K562 (cell line): ENCODE measurements at regions not wholly inside any gene's neighbourhood (a gene's known extent, or its start where the extent isn't known, plus 50 kb on each side); places are given as distances from the start of the nearest gene placed in this dataset.

Experiments used
- ATAC-seq: fragments of 200-7000 bp; cut with Tn5 transposase; 3 replicates; pipeline ENCODE4 v1.9.1; 2020; ENCODE audit warnings: moderate library complexity
- BruUV-seq: library from RNA; stranded (reverse); fragments of 400-500 nt; replicated peaks from 2 replicates; lab custom pipeline; 2021; lab: Mats Ljungman, UMichigan
- CTCF ChIA-PET: fragments of 300-600 bp; formaldehyde crosslinking; extraction: SDS; loops from one replicate; lab custom pipeline; 2021; ENCODE audit warnings: low intra/inter-chr PET ratio; lab: Yijun Ruan, JAX
- POLR2A ChIA-PET: fragments of 300-600, 350-650 bp; sonication (Branson Sonifier 250); formaldehyde crosslinking; extraction: SDS; loops from one replicate; lab custom pipeline; 2021; ENCODE audit warnings: antibody characterized with exemption, inconsistent platforms; lab: Yijun Ruan, JAX
- DNase-seq, 4 experiments: peaks; one replicate each; pipeline versions ENCODE4 v3.0.0 to v3.0.0-alpha.2; 2011 to 2018; ENCODE audit warnings: low spot score in 3 of 4, mixed read lengths in 3 of 4; ENCODE audit errors: extremely low read depth in 1 of 4
- FAIRE-seq: peaks from 2 replicates; lab custom pipeline; 2011; peaks lifted over from hg19 to GRCh38; lab: Jason Lieb, UNC
- H2AFZ ChIP-seq: 2 replicates; pipeline ENCODE4 v1.6.0; 2011; ENCODE audit warnings: low read depth, low read length, control low read depth, inconsistent platforms
- H3K27ac ChIP-seq: fragments of 200-600 bp; 3 replicates; pipeline ENCODE4 v1.8.0; 2011; ENCODE audit warnings: low read depth, mild to moderate bottlenecking, control low read depth, inconsistent platforms, low read length, moderate library complexity, mixed read lengths; ENCODE audit errors: extremely low read depth
- H3K27me3 ChIP-seq, 2 experiments: fragments of 300-600 bp in 1 of 2; 2 replicates in 1 of 2; 3 replicates in 1 of 2; pipeline versions ENCODE4 v1.6.0 to v1.8.0; 2011; ENCODE audit warnings: inconsistent platforms in 2 of 2, low read length in 2 of 2, mild to moderate bottlenecking in 1 of 2, mixed read lengths in 1 of 2, moderate library complexity in 1 of 2; ENCODE audit not compliant: control insufficient read depth in 2 of 2, insufficient read depth in 2 of 2
- H3K36me3 ChIP-seq: fragments of 300-600 bp; 3 replicates; pipeline ENCODE4 v1.8.0; 2011; ENCODE audit warnings: mild to moderate bottlenecking, low read length, inconsistent platforms; ENCODE audit not compliant: control insufficient read depth, insufficient read depth
- H3K4me1 ChIP-seq, 2 experiments: fragments of 200-600 bp in 1 of 2; replicated peaks in 1 of 2; 2 replicates in 1 of 2; 3 replicates in 1 of 2; pipeline versions ENCODE4 v1.5.1 to v1.8.0; 2011; ENCODE audit warnings: inconsistent platforms in 2 of 2, low read length in 2 of 2, mild to moderate bottlenecking in 1 of 2, mixed read lengths in 1 of 2, moderate library complexity in 1 of 2; ENCODE audit not compliant: control insufficient read depth in 2 of 2, insufficient read depth in 2 of 2
- H3K4me2 ChIP-seq: 2 replicates; pipeline ENCODE4 v1.6.1; 2011; ENCODE audit warnings: low read length, control low read depth, inconsistent platforms, mixed read lengths; ENCODE audit not compliant: insufficient read depth
- H3K4me3 ChIP-seq: fragments of 200-600 bp; sonication (generic), shearing (Covaris generic); 2 replicates; pipeline ENCODE4 v1.5.1; 2016; ENCODE audit warnings: control low read depth, inconsistent platforms
- H3K79me2 ChIP-seq: fragments of 200-600 bp; 3 replicates; pipeline ENCODE4 v1.8.0; 2011; ENCODE audit warnings: low read length, inconsistent platforms; ENCODE audit not compliant: control insufficient read depth, insufficient read depth
- H3K9ac ChIP-seq, 2 experiments: 2 replicates each; pipeline versions ENCODE4 v1.6.0 to v1.6.1; 2011; ENCODE audit warnings: low read depth in 2 of 2, low read length in 2 of 2, control low read depth in 1 of 2, inconsistent platforms in 1 of 2, mild to moderate bottlenecking in 1 of 2, mixed read lengths in 1 of 2; ENCODE audit not compliant: insufficient read depth in 1 of 2
- H3K9me1 ChIP-seq: one replicate; pipeline ENCODE4 v1.6.0; 2011; ENCODE audit warnings: inconsistent platforms, mild to moderate bottlenecking, low read length, moderate library complexity; ENCODE audit not compliant: control insufficient read depth, insufficient read depth
- H3K9me3 ChIP-seq: replicated peaks from 2 replicates; pipeline ENCODE4 v1.5.1; 2011; ENCODE audit warnings: low read depth, low read length, inconsistent platforms; ENCODE audit not compliant: control insufficient read depth, insufficient read depth
- H4K20me1 ChIP-seq: replicated peaks from 2 replicates; pipeline ENCODE4 v1.6.1; 2011; ENCODE audit warnings: low read length, inconsistent platforms, mixed read lengths; ENCODE audit not compliant: control insufficient read depth, insufficient read depth
- ARID1B ChIP-seq: fragments of 450-650 bp; IDR thresholded peaks from 2 replicates; pipeline ENCODE4 v1.6.1; 2016; ENCODE audit warnings: antibody characterized with exemption, mild to moderate bottlenecking, inconsistent platforms
- BACH1 ChIP-seq: fragments of 200-800 bp; sonication (Bioruptor generic); IDR thresholded peaks from 2 replicates; pipeline ENCODE4 v1.6.1; 2016; ENCODE audit warnings: missing genetic modification characterization, missing compliant biosample characterization
- BCLAF1 ChIP-seq, 2 experiments: fragments of 450-650 bp in 1 of 2; IDR thresholded peaks; 2 replicates each; pipeline ENCODE4 v1.6.1; 2011 to 2017; ENCODE audit warnings: low read depth in 2 of 2, antibody characterized with exemption in 1 of 2, borderline replicate concordance in 1 of 2, low read length in 1 of 2, mild to moderate bottlenecking in 1 of 2, mixed read lengths in 1 of 2; ENCODE audit not compliant: control insufficient read depth in 1 of 2
- CREM ChIP-seq: IDR thresholded peaks from 2 replicates; pipeline ENCODE4 v1.6.1; 2014; ENCODE audit warnings: antibody characterized with exemption, low read depth
- EP300 ChIP-seq: IDR thresholded peaks from 2 replicates; pipeline ENCODE4 v1.6.1; 2012; ENCODE audit warnings: low read length, improper control_type of control experiment
- FOXM1 ChIP-seq, 2 experiments: fragments of 450-650 bp in 1 of 2; sonication (generic) in 1 of 2; formaldehyde crosslinking in 1 of 2; IDR thresholded peaks; 2 replicates each; pipeline versions ENCODE4 v1.6.1 to v1.9.0; 2017 to 2022; ENCODE audit warnings: low read depth in 2 of 2, mild to moderate bottlenecking in 2 of 2, missing genetic modification reagents in 1 of 2, moderate library complexity in 1 of 2
- HMBOX1 ChIP-seq: sonication (generic); IDR thresholded peaks from 2 replicates; pipeline ENCODE4 v1.6.1; 2016
- HNRNPUL1 ChIP-seq: fragments of 200-400 bp; formaldehyde crosslinking; IDR thresholded peaks from 2 replicates; pipeline ENCODE4 v1.6.1; 2017; ENCODE audit warnings: low read length
- KDM1A ChIP-seq, 2 experiments: fragments of 450-650 bp; IDR thresholded peaks; 2 replicates each; pipeline ENCODE4 v1.6.1; 2016; ENCODE audit warnings: mild to moderate bottlenecking in 2 of 2
- KLF10 ChIP-seq: fragments of 250-450 bp; sonication (Bioruptor Pico); IDR thresholded peaks from 2 replicates; pipeline ENCODE4 v1.6.1; 2021; ENCODE audit warnings: matching md5 sums
- MCM3 ChIP-seq: fragments of 450-650 bp; IDR thresholded peaks from 2 replicates; pipeline ENCODE4 v1.6.1; 2016
- MTA2 ChIP-seq: fragments of 450-650 bp; IDR thresholded peaks from 2 replicates; pipeline ENCODE4 v1.6.1; 2016; ENCODE audit warnings: low read depth
- NCOA2 ChIP-seq, 2 experiments: fragments of 450-650 bp; IDR thresholded peaks; 2 replicates each; pipeline ENCODE4 v1.6.1; 2018; ENCODE audit warnings: mild to moderate bottlenecking in 2 of 2, moderate library complexity in 1 of 2; ENCODE audit not compliant: partially characterized antibody in 2 of 2
- NFIC ChIP-seq: fragments of 450-650 bp; IDR thresholded peaks from 2 replicates; pipeline ENCODE4 v1.6.1; 2017; ENCODE audit warnings: mild to moderate bottlenecking, inconsistent platforms
- STAT5A ChIP-seq: IDR thresholded peaks from 2 replicates; pipeline ENCODE4 v1.6.1; 2012; ENCODE audit warnings: low read length, inconsistent platforms, borderline replicate concordance
- TAL1 ChIP-seq: fragments of 450-650 bp; IDR thresholded peaks from 2 replicates; pipeline ENCODE4 v1.6.1; 2016; ENCODE audit warnings: mild to moderate bottlenecking
- TBP ChIP-seq: optimal IDR thresholded peaks from 2 replicates; pipeline ENCODE3; 2011; ENCODE audit warnings: low read depth, low read length, improper control_type of control experiment
- XRCC3 ChIP-seq: fragments of 450-650 bp; IDR thresholded peaks from 2 replicates; pipeline ENCODE4 v1.6.1; 2017; ENCODE audit warnings: mild to moderate bottlenecking, moderate library complexity
- ZNF277 ChIP-seq: fragments of 250-450 bp; sonication (Bioruptor Pico); IDR thresholded peaks from 2 replicates; pipeline ENCODE4 v1.8.0; 2022; ENCODE audit warnings: inconsistent platforms, mild to moderate bottlenecking, moderate library complexity, borderline replicate concordance
- ZSCAN32 ChIP-seq: fragments of 450-650 bp; formaldehyde crosslinking; IDR thresholded peaks from 2 replicates; pipeline ENCODE4 v1.4.0; 2020; ENCODE audit warnings: mild to moderate bottlenecking, moderate library complexity
- WGBS: fragments of 100-300 bp; shearing (Covaris generic); methylation state at CpG from one replicate; pipeline ENCODE4 v1.1.6; 2016; ENCODE audit warnings: low coverage, mixed read lengths; ENCODE audit not compliant: insufficient coverage; ENCODE audit errors: missing lambda C conversion rate; 5-methylcytosine and 5-hydroxymethylcytosine counted together
- in situ Hi-C: fragments of 300-500 bp; cut with MboI; formaldehyde crosslinking; loops from 4 replicates; pipeline ENCODE4 v1.15.0; 2018; ENCODE audit warnings: inconsistent platforms, mixed read lengths
- intact Hi-C: fragments of 100-400 bp; cut with micrococcal nuclease; formaldehyde crosslinking; loops from 2 replicates; pipeline ENCODE4 v1.14.2; 2022

GRCh38 chr2:156797832-156798231 is 361.7 kb downstream of the GPD2 start:
- 0% methylated on average over 2 of the region's 2 CpGs for WGBS
- ChIA-PET POLR2A (no interaction called here), CTCF (no interaction called here)
- Histone ChIP-seq H2AFZ (no peak overlapping the region; the same call in 1 of the 2 replicates), H3K27me3 (no peaks in the 10 kb centered on the region), H3K9me1 (no peaks in the 10 kb centered on the region), H3K4me2 (no peak overlapping the region), H3K36me3 (no peaks in the 10 kb centered on the region), H3K79me2 (no peaks in the 10 kb centered on the region), H3K4me1 (no peaks in the 10 kb centered on the region), H3K9ac (no peak overlapping the region), H3K4me3 (no peak overlapping the region), H4K20me1 (no peaks in the 10 kb centered on the region), H3K27ac (no peak overlapping the region), H3K9me3 (no peaks in the 10 kb centered on the region)
- BruUV-seq, result no TSS peak
- in situ Hi-C loops (no loop called here), intact Hi-C loops (no loop called here)
- DNase-seq, result peak in 2 of 4 experiments; percentile 56 to 65
- peak; percentile 49 for FAIRE-seq
- ATAC-seq, result peak; percentile 92
- TF ChIP-seq CREM, result peak; percentile 16; the same call in 1 of the 2 replicates
- no peak for TF ChIP-seq XRCC3
- TF ChIP-seq ARID1B, result peak; percentile 79
- no peak for TF ChIP-seq HNRNPUL1
- TF ChIP-seq HMBOX1, result no peak
- TF ChIP-seq ZNF277 (CRISPR knock-in tag), result no peak
- no peak for TF ChIP-seq MCM3
- peak in 1 of 2 experiments; percentile 20 for TF ChIP-seq NCOA2 (IDR thresholded peaks at IDR 0.05; ENCODE audit: partially characterized antibody in 2 of 2)
- no peak for TF ChIP-seq BACH1
- no peak for TF ChIP-seq KLF10 (CRISPR knock-in tag)
- TF ChIP-seq KDM1A (IDR thresholded peaks at IDR 0.05), result peak in 1 of 2 experiments; percentile 57; a peak in 2 of 4 replicates
- no peak for TF ChIP-seq TBP
- peak; percentile 60 for TF ChIP-seq TAL1
- 0 out of 2 replicates have a peak, but pooled peaks have one; percentile 45 for TF ChIP-seq FOXM1 (IDR thresholded peaks at IDR 0.05; ENCODE audit: low read depth)
- no peak for TF ChIP-seq FOXM1 (CRISPR knock-in tag; IDR thresholded peaks at IDR 0.05; ENCODE audit: low read depth)
- TF ChIP-seq BCLAF1 (IDR thresholded peaks at IDR 0.05; ENCODE audit: borderline replicate concordance in 1 of 2, control insufficient read depth in 1 of 2, low read depth in 2 of 2, low read length in 1 of 2), result no peak
- TF ChIP-seq MTA2, result peak; percentile 22; the same call in 1 of the 2 replicates
- peak; percentile 49; the same call in 1 of the 2 replicates for TF ChIP-seq EP300
- TF ChIP-seq NFIC, result peak; percentile 91
- no peak for TF ChIP-seq ZSCAN32 (CRISPR knock-in tag)
- TF ChIP-seq STAT5A, result peak; percentile 60; the same call in 1 of the 2 replicates
